ENCODE measurements at regions not wholly inside any gene's neighbourhood (a gene's known extent, or its start where the extent isn't known, plus 50 kb on each side); places are given as distances from the start of the nearest gene placed in this dataset.
"Not testable (repeated sequence)": the region's sequence is repeated elsewhere in the genome, so short reads cannot be mapped to it uniquely, and the experiment has no call there.

GRCh38 chr4:8721621-8722020, 129.1 kb downstream of the CPZ start:
- no peak overlapping the region for H3K4me3 ChIP-seq
- intact Hi-C loops (cut with DNase I; ENCODE audit: low total_unique reads), result no loop called here
- H3K9me3 ChIP-seq, result peaks cover 0 to 10% (median 2%) of the 10 kb centered on the region in 4 donors
- H3K27ac ChIP-seq, result no peak overlapping the region
- H3K27me3 ChIP-seq, result peaks cover 0 to 44% (median 27%) of the 10 kb centered on the region in 3 donors
- H3K36me3 ChIP-seq, result no peaks in the 10 kb centered on the region
- 73 to 85% (median 76%) methylated on average over 8 of the region's 8 CpGs for WGBS, 5 donors
- H3K4me1 ChIP-seq, result peaks cover 0 to 9% (median 3%) of the 10 kb centered on the region in 4 donors
- DNase-seq, result no peak
- TF ChIP-seq EP300 (IDR thresholded peaks at IDR 0.05) (no peak), POLR2AphosphoS5 (IDR thresholded peaks at IDR 0.05) (no peak), CTCF (IDR thresholded peaks at IDR 0.05) (no peak), POLR2A (IDR thresholded peaks at IDR 0.05) (no peak)

GRCh38 chr4:8719421-8719820, 126.9 kb downstream of the CPZ start:
- WGBS, 5 donors, result 77 to 86% (median 81%) methylated on average over 8 of the region's 8 CpGs

GRCh38 chr4:8717470-8717869, 124.9 kb downstream of the CPZ start:
- H3K4me3 ChIP-seq; DNase-seq; intact Hi-C loops (cut with DNase I; ENCODE audit: low total_unique reads); H3K27ac ChIP-seq; H3K27me3 ChIP-seq; H3K4me1 ChIP-seq; H3K36me3 ChIP-seq: not testable (repeated sequence)
- peaks cover 5 to 36% (median 28%) of the 10 kb centered on the region in 4 donors for H3K9me3 ChIP-seq
- WGBS, 5 donors, result 44 to 55% (median 44%) methylated on average over 2 of the region's 2 CpGs

More at GRCh38 chr4:8719421-8719820, 126.9 kb downstream of the CPZ start:
- peaks cover 0 to 17% (median 10%) of the 10 kb centered on the region in 4 donors for H3K9me3 ChIP-seq
- H3K36me3 ChIP-seq, result no peaks in the 10 kb centered on the region
- DNase-seq, result no peak
- peaks cover 0 to 26% (median 13%) of the 10 kb centered on the region in 3 donors for H3K27me3 ChIP-seq
- H3K4me1 ChIP-seq, result no peaks in the 10 kb centered on the region
- H3K4me3 ChIP-seq, result no peak overlapping the region
- intact Hi-C loops (cut with DNase I; ENCODE audit: low total_unique reads), result no loop called here
- TF ChIP-seq POLR2A (IDR thresholded peaks at IDR 0.05) (no peak), CTCF (IDR thresholded peaks at IDR 0.05) (no peak), POLR2AphosphoS5 (IDR thresholded peaks at IDR 0.05) (no peak), EP300 (IDR thresholded peaks at IDR 0.05) (no peak)
- H3K27ac ChIP-seq, result no peak overlapping the region

- peaks cover 0 to 43% (median 1%) of the 10 kb centered on the region in 3 donors for H3K27me3 ChIP-seq
- H3K27ac ChIP-seq, result no peak overlapping the region
- intact Hi-C loops (cut with DNase I; ENCODE audit: low total_unique reads), result no loop called here
- H3K4me3 ChIP-seq, result no peak overlapping the region
- no peak for DNase-seq
- no peaks in the 10 kb centered on the region for H3K36me3 ChIP-seq
- no peaks in the 10 kb centered on the region for H3K4me1 ChIP-seq
- WGBS, 5 donors, result 67 to 78% (median 74%) methylated on average over 5 to 8 of the region's 8 CpGs
- H3K9me3 ChIP-seq, result peaks cover 8 to 55% (median 39%) of the 10 kb centered on the region in 4 donors
- TF ChIP-seq CTCF (IDR thresholded peaks at IDR 0.05), result no peak
- no peak for TF ChIP-seq EP300 (IDR thresholded peaks at IDR 0.05)
- TF ChIP-seq POLR2AphosphoS5 (IDR thresholded peaks at IDR 0.05), result no peak
- no peak for TF ChIP-seq POLR2A (IDR thresholded peaks at IDR 0.05)
Observed at GRCh38 chr4:8710946-8711345, 118.4 kb downstream of the CPZ start.

GRCh38 chr4:8710416-8710815, 117.9 kb downstream of the CPZ start:
- Histone ChIP-seq H3K36me3 (no peaks in the 10 kb centered on the region), H3K27ac (no peak overlapping the region), H3K4me1 (no peaks in the 10 kb centered on the region), H3K9me3 (peaks cover 8 to 55% (median 37%) of the 10 kb centered on the region in 4 donors), H3K27me3 (peaks cover 0 to 45% (median 6%) of the 10 kb centered on the region in 3 donors), H3K4me3 (no peak overlapping the region)
- TF ChIP-seq CTCF (IDR thresholded peaks at IDR 0.05) (no peak), EP300 (IDR thresholded peaks at IDR 0.05) (no peak), POLR2A (IDR thresholded peaks at IDR 0.05) (no peak), POLR2AphosphoS5 (IDR thresholded peaks at IDR 0.05) (no peak)
- intact Hi-C loops (cut with DNase I; ENCODE audit: low total_unique reads), result no loop called here
- peak in 1 of 2 donors; percentile 11 for DNase-seq
- 81 to 95% (median 90%) methylated on average over 5 to 6 of the region's 6 CpGs for WGBS, 5 donors

All from stomach (tissue), 8 donors.